GM19467 (cell line): ENCODE measurements at regions not wholly inside any gene's neighbourhood (a gene's known extent, or its start where the extent isn't known, plus 50 kb on each side); places are given as distances from the start of the nearest gene placed in this dataset.

Source experiments
- ATAC-seq: cut with Tn5 transposase; IDR thresholded peaks from one replicate; pipeline ENCODE4 v1.9.1; 2021; ENCODE audit warnings: mild to moderate bottlenecking, moderate library complexity; ENCODE audit not compliant: unreplicated experiment

DNA sequence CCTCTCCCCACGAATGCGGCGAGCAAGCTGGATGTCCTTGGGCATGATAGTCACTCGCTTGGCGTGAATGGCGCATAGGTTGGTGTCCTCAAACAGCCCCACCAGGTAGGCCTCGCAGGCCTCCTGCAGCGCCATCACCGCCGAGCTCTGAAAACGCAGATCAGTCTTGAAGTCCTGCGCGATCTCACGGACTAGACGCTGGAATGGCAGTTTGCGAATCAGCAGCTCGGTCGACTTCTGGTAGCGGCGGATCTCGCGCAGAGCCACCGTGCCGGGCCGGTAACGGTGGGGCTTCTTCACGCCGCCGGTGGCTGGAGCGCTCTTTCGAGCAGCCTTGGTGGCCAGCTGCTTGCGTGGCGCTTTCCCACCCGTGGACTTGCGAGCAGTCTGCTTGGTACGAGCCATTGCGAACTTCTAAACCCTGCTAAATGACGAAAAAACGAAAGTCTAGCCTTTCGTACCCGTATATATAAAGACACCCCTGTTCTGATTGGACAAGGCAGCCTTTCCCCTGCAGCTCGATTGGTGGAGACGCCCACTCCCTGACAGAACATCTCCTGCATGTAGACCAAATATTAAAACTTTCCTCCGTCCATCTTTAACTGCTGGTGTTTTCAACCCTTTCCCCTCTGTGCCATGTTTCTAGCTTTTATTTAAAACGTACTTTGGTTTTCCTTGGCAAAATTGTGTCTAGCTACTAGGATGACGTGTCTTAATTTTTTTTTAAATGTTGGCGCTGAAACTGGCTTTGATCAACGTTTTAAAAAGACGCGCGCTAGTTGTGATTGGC lies 109.8 kb downstream of the HFE start:
- ATAC-seq: no peak

DNA sequence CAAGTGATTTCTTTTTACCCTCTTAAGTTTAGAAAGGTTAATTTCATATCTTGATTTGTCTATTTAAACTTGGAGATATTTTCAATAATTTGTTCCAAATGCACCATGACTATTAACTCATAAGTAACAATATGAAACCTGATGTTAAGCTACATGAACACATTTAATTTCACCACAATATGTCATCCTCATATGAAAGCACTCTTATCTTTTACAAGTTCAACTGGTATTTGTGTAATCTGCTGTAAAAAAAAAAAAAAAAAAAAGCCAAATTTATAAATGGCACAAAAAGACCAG lies 110.4 kb downstream of the HFE start:
- ATAC-seq: no peak

DNA sequence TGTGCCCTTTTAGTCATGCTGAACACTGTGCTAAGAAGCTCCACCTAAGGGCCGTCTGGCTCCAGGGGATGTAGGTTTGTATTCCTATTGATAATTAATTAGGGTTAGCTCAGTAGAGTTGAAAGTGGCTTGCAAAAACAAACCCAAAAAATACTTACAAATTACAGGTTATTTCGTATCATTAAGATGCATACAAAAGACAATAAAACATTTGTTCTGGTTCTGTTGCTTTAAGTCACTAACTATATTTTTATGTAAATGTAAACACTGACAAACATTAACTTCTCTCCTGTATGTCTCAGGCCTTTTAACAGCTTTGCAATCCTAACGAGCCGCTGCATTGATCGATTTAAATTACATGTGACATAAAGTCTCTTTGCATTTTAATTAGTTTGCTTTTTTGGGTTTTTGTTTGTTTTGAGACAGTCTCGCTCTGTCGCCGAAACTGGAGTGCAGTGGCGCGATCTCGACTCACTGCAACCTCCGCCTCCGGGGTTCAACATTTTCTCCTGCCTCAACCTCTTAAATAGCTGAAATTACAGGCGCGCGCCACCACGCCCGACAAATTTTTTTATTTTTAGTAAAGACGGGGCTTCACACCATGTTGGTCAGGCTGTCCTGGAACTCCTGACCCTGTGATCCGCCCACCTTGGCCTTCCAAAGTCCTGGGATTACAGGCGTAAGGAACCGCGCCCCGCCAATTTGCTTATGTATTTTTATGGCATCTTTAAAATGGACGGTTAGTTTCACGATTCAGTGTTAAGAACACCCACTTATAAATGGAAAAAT lies 110.9 kb downstream of the HFE start:
- no peak for ATAC-seq

- no peak for ATAC-seq
Measured at GRCh38 chr6:26198722-26199056, 111.5 kb downstream of the HFE start.

DNA sequence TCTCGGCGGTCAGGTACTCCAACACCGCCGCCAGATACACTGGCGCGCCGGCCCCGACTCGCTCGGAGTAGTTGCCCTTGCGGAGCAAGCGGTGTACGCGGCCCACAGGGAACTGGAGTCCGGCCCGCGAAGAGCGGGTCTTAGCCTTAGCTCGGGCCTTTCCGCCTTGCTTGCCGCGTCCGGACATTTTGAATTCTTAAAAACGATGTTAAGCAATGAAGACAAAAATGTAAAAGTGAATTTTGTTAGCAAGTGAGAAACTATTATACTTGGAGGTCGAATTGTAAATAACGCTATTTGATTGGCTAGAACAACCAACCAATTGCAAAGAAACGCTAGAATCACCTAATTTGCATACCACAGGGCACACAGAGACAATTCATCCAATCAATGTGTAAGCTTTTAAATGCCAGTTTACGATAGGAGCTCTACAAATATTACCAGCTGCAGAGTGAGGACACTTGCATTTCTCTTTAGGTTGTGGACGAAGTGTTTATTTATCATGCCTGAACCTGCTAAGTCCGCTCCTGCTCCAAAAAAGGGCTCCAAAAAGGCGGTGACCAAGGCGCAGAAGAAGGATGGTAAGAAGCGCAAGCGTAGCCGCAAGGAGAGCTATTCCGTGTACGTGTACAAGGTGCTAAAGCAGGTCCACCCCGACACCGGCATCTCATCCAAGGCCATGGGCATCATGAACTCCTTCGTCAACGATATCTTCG lies 112.0 kb downstream of the HFE start:
- ATAC-seq: peak; percentile 47

- ATAC-seq: no peak
Measured at GRCh38 chr6:26199773-26200764, 112.8 kb downstream of the HFE start.

- no peak for ATAC-seq
Measured at GRCh38 chr6:26200918-26201721, 113.9 kb downstream of the HFE start.

- no peak for ATAC-seq
Measured at GRCh38 chr6:26202201-26202611, 115.0 kb downstream of the HFE start.

GRCh38 chr6:26202811-26203583 lies 115.8 kb downstream of the HFE start:
- ATAC-seq: no peak

DNA sequence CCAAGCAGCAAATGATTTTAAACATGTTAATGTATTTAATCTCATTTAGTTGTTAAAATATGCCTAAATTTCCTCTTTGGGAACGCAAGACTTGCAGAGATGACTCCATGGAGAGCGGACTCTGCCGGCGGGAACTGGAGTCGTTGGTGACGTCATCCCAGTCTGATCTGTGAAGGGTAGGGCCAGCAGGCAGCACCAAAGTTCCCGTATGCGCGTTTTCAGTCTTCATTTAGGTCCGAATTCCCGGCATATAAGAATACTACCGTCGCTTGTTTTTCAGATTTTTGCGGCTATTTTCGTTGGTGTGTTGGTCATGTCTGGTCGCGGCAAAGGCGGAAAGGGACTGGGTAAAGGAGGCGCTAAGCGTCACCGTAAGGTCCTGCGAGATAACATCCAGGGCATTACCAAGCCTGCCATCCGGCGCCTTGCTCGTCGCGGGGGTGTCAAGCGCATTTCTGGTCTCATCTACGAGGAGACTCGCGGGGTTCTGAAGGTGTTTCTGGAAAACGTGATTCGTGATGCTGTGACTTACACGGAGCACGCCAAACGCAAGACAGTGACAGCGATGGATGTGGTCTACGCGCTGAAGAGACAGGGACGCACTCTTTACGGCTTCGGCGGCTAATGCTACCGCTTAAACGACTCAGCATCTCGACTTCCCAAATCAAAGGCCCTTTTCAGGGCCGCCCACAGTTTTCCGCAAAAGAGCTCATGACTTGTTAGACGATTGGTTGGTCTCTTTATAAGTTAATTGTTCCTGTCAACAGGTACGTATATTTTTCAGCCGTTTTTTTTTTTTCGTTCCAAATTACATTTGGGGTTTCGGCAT lies 117.3 kb downstream of the HFE start:
- peak; percentile 47 for ATAC-seq

GRCh38 chr6:26205161-26205624 lies 118.0 kb downstream of the HFE start:
- ATAC-seq: peak; percentile 35

DNA sequence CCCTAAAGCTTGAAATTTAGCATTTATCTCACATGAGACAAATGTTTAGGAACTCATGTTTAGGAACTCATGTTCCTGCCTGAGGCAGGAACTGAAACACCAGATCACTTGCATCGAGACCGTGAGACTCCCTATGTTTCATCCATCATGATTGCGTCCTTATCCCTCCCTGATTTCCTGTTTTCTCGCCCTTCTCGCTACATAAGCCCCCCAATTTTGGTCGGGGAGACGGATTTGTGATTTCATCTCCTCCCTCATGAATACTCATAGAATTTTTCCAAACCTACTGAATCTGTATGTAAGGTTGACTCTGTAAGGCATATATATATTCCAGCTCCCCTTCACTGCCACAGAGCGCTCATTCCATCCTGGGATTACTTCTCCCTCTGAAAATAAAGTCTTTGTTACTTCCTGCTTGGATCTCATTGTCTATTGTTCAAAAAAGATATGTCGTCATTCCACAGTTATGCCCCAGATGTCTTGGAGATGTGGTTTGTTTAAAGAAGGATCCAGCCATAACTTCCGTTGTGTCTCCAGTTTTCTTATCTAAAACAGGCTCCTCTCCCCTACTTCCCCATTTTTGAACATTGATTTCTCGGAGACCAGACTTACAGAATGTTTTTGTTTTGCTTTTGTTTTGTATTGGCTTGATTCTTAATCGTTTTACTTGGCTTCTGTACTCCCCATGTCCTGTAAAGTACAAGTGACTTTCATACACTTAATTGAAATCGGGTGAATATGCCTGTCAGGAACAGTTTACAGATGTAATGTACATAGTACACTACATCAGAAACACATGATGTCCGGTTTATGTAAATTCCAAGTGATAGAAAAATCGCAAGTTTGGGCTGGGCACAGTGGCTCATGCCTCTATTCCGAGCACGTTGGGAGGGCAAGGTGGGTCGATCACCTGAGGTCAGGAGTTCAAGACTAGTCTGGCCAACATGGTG lies 118.7 kb downstream of the HFE start:
- ATAC-seq: no peak

GRCh38 chr6:26206868-26207801 lies 119.9 kb downstream of the HFE start:
- ATAC-seq: no peak

DNA sequence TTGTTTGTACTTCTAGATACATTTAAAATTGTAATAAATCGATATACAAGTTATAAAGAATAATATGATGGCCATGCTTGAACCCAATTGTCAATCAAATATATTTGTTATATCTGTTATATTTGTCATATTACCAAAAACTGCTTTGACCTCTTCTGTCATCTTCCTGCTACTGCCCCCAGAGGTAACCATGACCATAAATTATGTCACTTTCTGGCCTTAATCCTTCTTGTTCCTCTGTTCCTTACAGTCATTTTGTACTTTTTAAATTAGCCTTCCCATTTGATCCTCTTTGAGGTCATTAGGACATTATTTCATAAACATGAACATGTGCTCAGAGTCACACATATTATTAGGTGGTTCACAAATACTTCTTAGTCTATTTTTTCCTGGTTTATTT lies 124.7 kb downstream of the HFE start:
- no peak for ATAC-seq

GRCh38 chr6:26213334-26214075 lies 126.3 kb downstream of the HFE start:
- no peak for ATAC-seq
